K562 (cell line): ENCODE measurements at regions not wholly inside any gene's neighbourhood (a gene's known extent, or its start where the extent isn't known, plus 50 kb on each side); places are given as distances from the start of the nearest gene placed in this dataset.

Experiments used
- ATAC-seq: fragments of 200-7000 bp; cut with Tn5 transposase; 3 replicates; pipeline ENCODE4 v1.9.1; 2020; ENCODE audit warnings: moderate library complexity
- BruUV-seq: library from RNA; stranded (reverse); fragments of 400-500 nt; replicated peaks from 2 replicates; lab custom pipeline; 2021; lab: Mats Ljungman, UMichigan
- CTCF ChIA-PET: fragments of 300-600 bp; formaldehyde crosslinking; extraction: SDS; loops from one replicate; lab custom pipeline; 2021; ENCODE audit warnings: low intra/inter-chr PET ratio; lab: Yijun Ruan, JAX
- POLR2A ChIA-PET: fragments of 300-600, 350-650 bp; sonication (Branson Sonifier 250); formaldehyde crosslinking; extraction: SDS; loops from one replicate; lab custom pipeline; 2021; ENCODE audit warnings: antibody characterized with exemption, inconsistent platforms; lab: Yijun Ruan, JAX
- DNase-seq, 4 experiments: peaks; one replicate each; pipeline versions ENCODE4 v3.0.0 to v3.0.0-alpha.2; 2011 to 2018; ENCODE audit warnings: low spot score in 3 of 4, mixed read lengths in 3 of 4; ENCODE audit errors: extremely low read depth in 1 of 4
- FAIRE-seq: peaks from 2 replicates; lab custom pipeline; 2011; peaks lifted over from hg19 to GRCh38; lab: Jason Lieb, UNC
- H2AFZ ChIP-seq: 2 replicates; pipeline ENCODE4 v1.6.0; 2011; ENCODE audit warnings: low read depth, low read length, control low read depth, inconsistent platforms
- H3K27ac ChIP-seq: fragments of 200-600 bp; 3 replicates; pipeline ENCODE4 v1.8.0; 2011; ENCODE audit warnings: low read depth, mild to moderate bottlenecking, control low read depth, inconsistent platforms, low read length, moderate library complexity, mixed read lengths; ENCODE audit errors: extremely low read depth
- H3K27me3 ChIP-seq, 2 experiments: fragments of 300-600 bp in 1 of 2; 2 replicates in 1 of 2; 3 replicates in 1 of 2; pipeline versions ENCODE4 v1.6.0 to v1.8.0; 2011; ENCODE audit warnings: inconsistent platforms in 2 of 2, low read length in 2 of 2, mild to moderate bottlenecking in 1 of 2, mixed read lengths in 1 of 2, moderate library complexity in 1 of 2; ENCODE audit not compliant: control insufficient read depth in 2 of 2, insufficient read depth in 2 of 2
- H3K36me3 ChIP-seq: fragments of 300-600 bp; 3 replicates; pipeline ENCODE4 v1.8.0; 2011; ENCODE audit warnings: mild to moderate bottlenecking, low read length, inconsistent platforms; ENCODE audit not compliant: control insufficient read depth, insufficient read depth
- H3K4me1 ChIP-seq, 2 experiments: fragments of 200-600 bp in 1 of 2; replicated peaks in 1 of 2; 2 replicates in 1 of 2; 3 replicates in 1 of 2; pipeline versions ENCODE4 v1.5.1 to v1.8.0; 2011; ENCODE audit warnings: inconsistent platforms in 2 of 2, low read length in 2 of 2, mild to moderate bottlenecking in 1 of 2, mixed read lengths in 1 of 2, moderate library complexity in 1 of 2; ENCODE audit not compliant: control insufficient read depth in 2 of 2, insufficient read depth in 2 of 2
- H3K4me2 ChIP-seq: 2 replicates; pipeline ENCODE4 v1.6.1; 2011; ENCODE audit warnings: low read length, control low read depth, inconsistent platforms, mixed read lengths; ENCODE audit not compliant: insufficient read depth
- H3K4me3 ChIP-seq: fragments of 200-600 bp; sonication (generic), shearing (Covaris generic); 2 replicates; pipeline ENCODE4 v1.5.1; 2016; ENCODE audit warnings: control low read depth, inconsistent platforms
- H3K79me2 ChIP-seq: fragments of 200-600 bp; 3 replicates; pipeline ENCODE4 v1.8.0; 2011; ENCODE audit warnings: low read length, inconsistent platforms; ENCODE audit not compliant: control insufficient read depth, insufficient read depth
- H3K9ac ChIP-seq, 2 experiments: 2 replicates each; pipeline versions ENCODE4 v1.6.0 to v1.6.1; 2011; ENCODE audit warnings: low read depth in 2 of 2, low read length in 2 of 2, control low read depth in 1 of 2, inconsistent platforms in 1 of 2, mild to moderate bottlenecking in 1 of 2, mixed read lengths in 1 of 2; ENCODE audit not compliant: insufficient read depth in 1 of 2
- H3K9me1 ChIP-seq: one replicate; pipeline ENCODE4 v1.6.0; 2011; ENCODE audit warnings: inconsistent platforms, mild to moderate bottlenecking, low read length, moderate library complexity; ENCODE audit not compliant: control insufficient read depth, insufficient read depth
- H3K9me3 ChIP-seq: replicated peaks from 2 replicates; pipeline ENCODE4 v1.5.1; 2011; ENCODE audit warnings: low read depth, low read length, inconsistent platforms; ENCODE audit not compliant: control insufficient read depth, insufficient read depth
- H4K20me1 ChIP-seq: replicated peaks from 2 replicates; pipeline ENCODE4 v1.6.1; 2011; ENCODE audit warnings: low read length, inconsistent platforms, mixed read lengths; ENCODE audit not compliant: control insufficient read depth, insufficient read depth
- CREBBP ChIP-seq: IDR thresholded peaks from one replicate; pipeline ENCODE4 v1.6.1; 2012; ENCODE audit warnings: low read depth, mild to moderate bottlenecking, control low read depth, inconsistent platforms, low read length
- CUX1 ChIP-seq: fragments of 200-800 bp; sonication (Bioruptor generic); IDR thresholded peaks from 2 replicates; pipeline ENCODE4 v1.6.1; 2016; ENCODE audit warnings: missing genetic modification characterization, missing compliant biosample characterization
- ETS2 ChIP-seq: IDR thresholded peaks from 2 replicates; pipeline ENCODE4 v1.6.1; 2016; ENCODE audit warnings: borderline replicate concordance, missing genetic modification characterization, mild to moderate bottlenecking, moderate library complexity, missing compliant biosample characterization; ENCODE audit not compliant: poor library complexity, severe bottlenecking
- FOXK1 ChIP-seq: sonication (generic); formaldehyde crosslinking; IDR thresholded peaks from 2 replicates; pipeline ENCODE4 v1.8.0; 2022; ENCODE audit warnings: missing genetic modification reagents, mild to moderate bottlenecking, borderline replicate concordance
- ILF3 ChIP-seq: fragments of 450-650 bp; IDR thresholded peaks from 2 replicates; pipeline ENCODE4 v1.6.1; 2018; ENCODE audit warnings: antibody characterized with exemption, mild to moderate bottlenecking, moderate library complexity, borderline replicate concordance
- NUFIP1 ChIP-seq: fragments of 450-650 bp; IDR thresholded peaks from 2 replicates; pipeline ENCODE4 v1.6.1; 2018; ENCODE audit not compliant: partially characterized antibody
- SP2 ChIP-seq: IDR thresholded peaks from 2 replicates; pipeline ENCODE4 v1.6.1; 2011; ENCODE audit warnings: mild to moderate bottlenecking, low read depth, low read length, moderate library complexity; ENCODE audit not compliant: poor library complexity, severe bottlenecking; ENCODE audit errors: extremely low read depth
- TEAD1 ChIP-seq, 2 experiments: fragments of 450-650 bp in 1 of 2; sonication (generic) in 1 of 2; formaldehyde crosslinking; IDR thresholded peaks; 2 replicates each; pipeline versions ENCODE4 v1.4.0 to v1.8.0; 2020 to 2022; ENCODE audit warnings: mild to moderate bottlenecking in 2 of 2, missing genetic modification reagents in 1 of 2
- USF2 ChIP-seq: sonication (generic); formaldehyde crosslinking; IDR thresholded peaks from 2 replicates; pipeline ENCODE4 v1.5.0; 2020; ENCODE audit warnings: missing genetic modification reagents
- ZNF12 ChIP-seq: sonication (generic); formaldehyde crosslinking; IDR thresholded peaks from 2 replicates; pipeline ENCODE4 v1.4.0; 2020; ENCODE audit warnings: mild to moderate bottlenecking, missing genetic modification reagents
- WGBS: fragments of 100-300 bp; shearing (Covaris generic); methylation state at CpG from one replicate; pipeline ENCODE4 v1.1.6; 2016; ENCODE audit warnings: low coverage, mixed read lengths; ENCODE audit not compliant: insufficient coverage; ENCODE audit errors: missing lambda C conversion rate; 5-methylcytosine and 5-hydroxymethylcytosine counted together
- in situ Hi-C: fragments of 300-500 bp; cut with MboI; formaldehyde crosslinking; loops from 4 replicates; pipeline ENCODE4 v1.15.0; 2018; ENCODE audit warnings: inconsistent platforms, mixed read lengths
- intact Hi-C: fragments of 100-400 bp; cut with micrococcal nuclease; formaldehyde crosslinking; loops from 2 replicates; pipeline ENCODE4 v1.14.2; 2022

- Histone ChIP-seq H3K79me2 (no peaks in the 10 kb centered on the region), H2AFZ (no peak overlapping the region), H3K36me3 (no peaks in the 10 kb centered on the region), H3K9me1 (no peaks in the 10 kb centered on the region), H3K27me3 (no peaks in the 10 kb centered on the region), H3K4me1 (peaks cover 0 to 14% of the 10 kb centered on the region in 2 experiments; a peak in 3 of 5 replicates), H3K27ac (no peak overlapping the region), H3K9ac (no peak overlapping the region), H3K9me3 (no peaks in the 10 kb centered on the region), H4K20me1 (no peaks in the 10 kb centered on the region), H3K4me3 (no peak overlapping the region), H3K4me2 (no peak overlapping the region)
- DNase-seq (no peak), FAIRE-seq (no peak), ATAC-seq (no peak)
- intact Hi-C loops (no loop called here), in situ Hi-C loops (no loop called here)
- no peak for TF ChIP-seq ILF3
- peak; percentile 33 for TF ChIP-seq USF2 (CRISPR knock-in tag)
- ChIA-PET CTCF (no interaction called here), POLR2A (no interaction called here)
- BruUV-seq: no TSS peak
- WGBS: 56% methylated on average over 2 of the region's 2 CpGs
Measured at GRCh38 chr3:72479651-72480215, 368.5 kb downstream of the SHQ1 start.

- DNase-seq (no peak), ATAC-seq (no peak), FAIRE-seq (no peak)
- no peak overlapping the region for H3K9ac ChIP-seq
- H3K4me3 ChIP-seq: no peak overlapping the region
- no peaks in the 10 kb centered on the region for H3K36me3 ChIP-seq
- H3K9me3 ChIP-seq: no peaks in the 10 kb centered on the region
- no TSS peak for BruUV-seq
- ChIA-PET POLR2A (no interaction called here), CTCF (no interaction called here)
- H3K27me3 ChIP-seq: no peaks in the 10 kb centered on the region
- intact Hi-C loops (no loop called here), in situ Hi-C loops (no loop called here)
- H3K9me1 ChIP-seq: no peaks in the 10 kb centered on the region
- H4K20me1 ChIP-seq: no peaks in the 10 kb centered on the region
- H3K4me2 ChIP-seq: no peak overlapping the region
- H3K27ac ChIP-seq: no peak overlapping the region
- peaks cover 0 to 9% of the 10 kb centered on the region in 2 experiments; a peak in 2 of 5 replicates for H3K4me1 ChIP-seq
- no peak overlapping the region for H2AFZ ChIP-seq
- H3K79me2 ChIP-seq: no peaks in the 10 kb centered on the region
- TF ChIP-seq TEAD1 (CRISPR knock-in tag; IDR thresholded peaks at IDR 0.05) (no peak), ZNF12 (no peak), CUX1 (CRISPR knock-in tag) (no peak), SP2 (no peak), ETS2 (no peak), NUFIP1 (no peak), CREBBP (no peak), FOXK1 (no peak)
Measured at GRCh38 chr3:72476139-72476483, 372.1 kb downstream of the SHQ1 start.
